ENCODE measurements at regions not wholly inside any gene's neighbourhood (a gene's known extent, or its start where the extent isn't known, plus 50 kb on each side); places are given as distances from the start of the nearest gene placed in this dataset.

- DNase-seq (ENCODE audit: low spot score), result no peak
- ATAC-seq (ENCODE audit: low FRiP score), result no peak
- no peak for TF ChIP-seq CTCF (IDR thresholded peaks at IDR 0.05)
These were observed 153.4 kb upstream of the MCTP2 start for GRCh38 chr15:94077938-94078337.

GRCh38 chr15:94075349-94075748, 156.0 kb upstream of the MCTP2 start:
- DNase-seq (ENCODE audit: low spot score) (no peak), ATAC-seq (ENCODE audit: low FRiP score) (peak; percentile 74)
- TF ChIP-seq CTCF (IDR thresholded peaks at IDR 0.05), result no peak

GRCh38 chr15:94070356-94071295, 160.7 kb upstream of the MCTP2 start:
- ATAC-seq (ENCODE audit: low FRiP score) (no peak), DNase-seq (ENCODE audit: low spot score) (no peak)
- no peak for TF ChIP-seq CTCF (IDR thresholded peaks at IDR 0.05)

GRCh38 chr15:94069844-94070243, 161.5 kb upstream of the MCTP2 start:
- TF ChIP-seq CTCF (IDR thresholded peaks at IDR 0.05), result no peak
- ATAC-seq (ENCODE audit: low FRiP score) (no peak), DNase-seq (ENCODE audit: low spot score) (no peak)

- DNase-seq (ENCODE audit: low spot score) (no peak), ATAC-seq (ENCODE audit: low FRiP score) (no peak)
- no peak for TF ChIP-seq CTCF (IDR thresholded peaks at IDR 0.05)
These were observed 164.6 kb upstream of the MCTP2 start for GRCh38 chr15:94066811-94067210.

GRCh38 chr15:94066046-94066445, 165.3 kb upstream of the MCTP2 start:
- DNase-seq (ENCODE audit: low spot score), result no peak
- TF ChIP-seq CTCF (IDR thresholded peaks at IDR 0.05), result no peak
- ATAC-seq (ENCODE audit: low FRiP score), result no peak
